NCI-H1694 (cell line): ENCODE measurements at regions not wholly inside any gene's neighbourhood (a gene's known extent, or its start where the extent isn't known, plus 50 kb on each side); places are given as distances from the start of the nearest gene placed in this dataset.
A peak's percentile ranks its signal among the peaks of the same experiment; 100 is the strongest.

ENCODE experiments used
- DNase-seq: peaks from one replicate; lab custom pipeline; 2025; lab: John Stamatoyannopoulos, UW

DNA sequence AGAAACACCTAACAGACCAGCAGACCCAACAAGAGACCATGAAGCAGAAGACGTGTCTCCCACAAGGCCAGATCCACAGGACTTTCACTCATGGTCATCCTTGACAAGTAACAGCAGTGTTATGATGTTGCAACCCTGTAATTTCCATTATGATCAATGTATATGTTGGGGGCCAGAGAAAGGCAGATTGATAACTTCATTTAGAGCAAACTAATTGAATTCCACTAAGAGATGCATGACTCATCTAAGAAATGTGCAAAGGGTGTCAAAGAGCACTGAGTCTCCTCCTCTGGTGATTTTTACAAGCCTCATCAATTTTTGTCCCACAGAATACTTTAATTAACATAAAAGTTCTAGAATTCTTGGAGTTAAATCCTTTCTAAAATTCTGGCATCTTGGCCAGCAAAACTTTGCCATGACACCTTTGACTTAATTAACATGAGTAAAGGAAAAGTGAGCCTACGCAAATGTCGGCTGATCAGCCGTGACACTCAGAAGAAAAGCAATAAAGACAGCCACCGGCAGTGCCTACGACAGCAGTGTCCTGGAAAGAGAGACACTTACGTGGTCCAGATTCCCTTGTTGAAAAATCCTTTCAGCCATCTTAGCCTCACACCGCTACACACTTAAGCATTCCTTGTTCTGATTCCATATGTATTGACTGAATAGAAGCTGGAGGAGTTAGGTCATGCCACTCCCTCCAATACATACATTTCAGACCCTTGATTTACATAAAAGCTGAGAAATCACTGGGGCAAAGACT, 370.2 kb upstream of the CCDC196 start:
- DNase-seq, result no peak

DNA sequence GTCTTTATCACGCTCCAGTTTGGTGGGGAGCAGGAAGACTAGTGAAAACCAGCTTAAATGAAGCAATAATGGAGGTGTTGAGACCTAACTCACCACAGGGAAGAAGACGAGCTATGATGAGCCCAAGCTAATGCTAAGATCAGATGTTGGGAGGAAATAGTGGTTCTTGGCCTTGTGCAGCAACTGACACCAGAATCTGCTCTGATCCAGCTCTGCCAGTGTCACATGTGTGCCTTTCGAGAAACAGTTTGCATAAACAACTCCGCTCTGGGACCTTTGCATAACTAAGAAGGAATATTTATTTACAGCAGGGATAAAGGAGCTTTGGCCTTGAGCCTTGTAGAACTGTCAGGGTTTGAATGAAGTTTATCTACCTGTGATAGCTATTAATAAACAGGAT, 369.4 kb upstream of the CCDC196 start:
- no peak for DNase-seq

DNA sequence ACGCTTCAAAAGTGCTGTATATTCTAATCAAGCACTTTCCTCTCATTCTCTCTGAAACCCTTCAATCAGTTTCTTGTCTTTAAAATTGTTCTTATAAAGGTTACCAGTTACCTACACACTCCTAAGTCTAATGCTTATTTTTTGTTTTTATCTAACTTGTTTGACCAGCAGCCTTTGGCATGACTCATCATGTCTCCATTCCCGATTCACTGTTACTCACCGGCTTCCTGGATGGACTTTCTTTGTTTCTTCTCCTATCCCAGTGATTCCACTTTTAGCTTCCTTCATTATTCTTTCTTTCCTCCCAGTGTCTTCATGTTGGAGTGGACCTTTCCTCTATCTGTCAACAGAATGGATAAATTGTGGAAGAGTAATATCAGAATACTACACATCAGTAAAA, 368.6 kb upstream of the CCDC196 start:
- DNase-seq, result no peak

DNA sequence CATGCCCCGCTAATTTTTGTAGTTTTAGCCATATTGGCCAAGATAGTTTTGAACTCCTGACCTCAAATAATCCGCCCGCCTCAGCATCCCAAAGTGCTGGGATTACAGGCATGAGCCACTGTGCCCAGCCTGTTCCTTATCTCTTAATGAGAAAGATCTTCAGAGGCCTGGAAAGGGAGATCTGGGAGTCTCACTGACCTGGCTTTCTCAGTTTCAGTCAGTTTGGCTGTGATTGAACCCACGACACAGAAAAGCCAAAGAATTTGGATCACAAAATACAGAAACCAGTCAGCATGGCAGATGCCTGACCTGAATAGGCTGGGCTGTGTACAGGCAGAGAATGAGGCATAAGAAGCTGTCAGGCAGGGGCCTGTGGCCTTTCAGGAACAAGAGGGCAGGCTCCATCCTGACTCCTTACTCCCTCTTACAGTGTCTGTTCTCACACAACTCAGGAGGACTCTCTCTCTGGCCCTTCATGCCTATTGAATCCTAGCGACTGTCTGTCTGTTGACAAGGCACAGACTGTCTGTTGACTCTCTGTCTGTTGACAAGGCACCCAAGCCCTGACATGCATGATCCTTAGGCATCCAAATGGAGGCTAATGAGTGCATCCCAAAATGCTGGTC, 366.5 kb upstream of the CCDC196 start:
- no peak for DNase-seq

DNA sequence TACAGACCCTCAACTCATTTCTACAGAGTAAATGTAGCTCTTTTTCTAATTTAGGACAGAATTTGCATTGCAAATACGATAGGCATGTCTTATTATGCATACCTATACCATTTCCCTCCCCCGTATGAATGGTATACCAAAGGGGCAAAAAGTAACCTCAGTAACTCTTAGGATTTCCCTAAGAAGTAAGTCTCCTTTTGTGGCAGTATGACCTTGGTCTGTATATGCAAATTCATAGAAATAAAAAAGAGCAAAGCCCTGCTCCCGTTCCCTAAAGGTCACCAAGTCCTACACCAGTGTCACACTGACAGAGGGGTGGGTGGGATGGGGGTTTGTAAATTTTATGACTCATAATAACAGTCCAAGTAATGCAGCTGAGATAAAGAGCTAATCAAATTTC, 365.8 kb upstream of the CCDC196 start:
- DNase-seq, result no peak

DNA sequence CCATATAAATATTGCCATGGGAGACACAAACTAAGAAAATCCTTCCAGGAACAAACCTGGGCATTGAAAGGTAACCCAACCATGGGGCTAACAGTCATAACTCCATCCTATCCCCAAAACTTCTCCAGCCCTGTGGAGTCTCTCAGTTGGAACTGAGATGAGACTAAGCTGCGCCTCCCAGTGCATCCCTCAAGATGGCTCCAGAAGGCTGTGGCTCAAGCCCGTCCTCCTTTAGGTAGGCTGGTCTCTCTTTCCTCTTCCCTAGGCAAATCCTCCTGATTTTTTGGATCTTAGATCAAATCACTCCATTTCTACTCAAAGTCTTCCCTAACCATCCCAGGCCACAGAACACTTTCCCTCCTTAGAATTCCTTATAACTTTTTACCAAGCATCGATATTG, 364.3 kb upstream of the CCDC196 start:
- DNase-seq, result no peak

DNA sequence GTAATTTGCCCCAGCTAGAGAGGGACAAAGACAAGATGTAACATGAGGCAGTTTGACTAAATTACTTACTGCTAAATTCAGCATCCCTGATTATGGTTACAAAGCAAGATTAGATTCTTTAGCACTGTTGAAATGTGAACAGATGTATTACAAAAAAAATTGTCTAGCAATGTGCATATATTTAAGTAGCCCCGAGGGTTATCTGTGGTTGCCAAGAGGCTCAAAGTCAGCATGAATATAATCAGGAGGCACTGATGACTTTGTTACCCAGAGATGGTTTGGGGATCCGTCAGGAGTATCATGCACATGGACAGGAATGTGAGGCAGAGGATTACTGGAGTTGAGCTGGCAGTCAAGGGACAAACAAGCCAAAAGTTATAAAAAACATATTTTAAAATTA, 356.9 kb upstream of the CCDC196 start:
- no peak for DNase-seq

DNA sequence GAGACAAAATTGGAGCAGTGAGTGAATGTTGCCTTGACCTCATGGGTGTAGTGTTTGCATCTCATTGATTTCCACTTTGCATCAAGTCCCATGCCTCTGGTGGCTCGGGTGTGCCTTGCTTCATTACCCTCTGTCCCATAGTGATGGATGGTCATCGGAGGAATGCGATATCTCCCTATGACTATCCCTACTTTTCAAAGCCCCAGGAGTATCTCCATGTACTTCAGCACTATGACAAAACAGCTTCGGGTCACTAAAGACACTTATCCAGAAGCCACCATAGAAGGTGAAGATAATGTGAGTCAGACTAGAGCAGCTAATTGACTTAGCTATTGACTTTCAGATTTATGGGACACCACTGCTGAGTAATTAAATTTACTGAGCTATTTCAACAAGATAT, 355.1 kb upstream of the CCDC196 start:
- DNase-seq, result no peak

DNA sequence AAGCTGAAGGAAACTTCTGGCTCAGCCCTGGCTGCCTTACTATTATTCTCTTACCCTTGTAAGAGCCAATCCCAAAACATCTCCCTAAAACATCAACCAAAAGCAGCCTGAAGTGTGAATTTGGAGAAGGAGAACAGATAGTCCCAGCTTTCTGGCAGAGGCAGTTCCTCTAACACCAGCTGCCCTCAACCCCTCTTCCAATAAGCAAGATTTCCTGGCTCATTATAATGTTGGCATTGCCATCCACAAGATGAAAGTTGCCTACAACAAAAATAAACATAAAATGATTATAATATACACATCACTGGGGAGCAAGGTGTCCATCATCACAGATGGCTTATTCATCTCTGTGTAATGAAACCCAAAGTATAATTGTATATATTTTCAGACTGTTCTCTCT, 352.5 kb upstream of the CCDC196 start:
- peak; percentile 13 for DNase-seq

DNA sequence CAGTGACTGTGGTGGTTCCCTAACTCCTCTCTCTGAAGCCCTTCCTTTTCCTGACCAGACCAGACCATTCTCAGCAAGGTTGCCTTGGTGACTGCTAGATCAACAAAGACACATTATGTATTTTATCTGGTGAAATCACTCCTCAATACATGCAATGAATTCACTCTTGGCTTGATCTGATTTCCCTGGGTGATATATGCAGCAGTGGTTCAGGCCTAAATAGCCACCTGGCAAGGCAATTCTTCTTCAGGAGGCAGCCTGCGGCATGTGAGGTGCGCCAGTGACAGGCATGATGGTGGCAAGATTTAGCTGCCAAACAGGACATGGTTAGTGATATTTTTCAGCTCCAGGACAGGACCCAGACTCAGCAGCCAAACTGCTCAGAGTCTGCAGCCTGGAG, 350.3 kb upstream of the CCDC196 start:
- no peak for DNase-seq

DNA sequence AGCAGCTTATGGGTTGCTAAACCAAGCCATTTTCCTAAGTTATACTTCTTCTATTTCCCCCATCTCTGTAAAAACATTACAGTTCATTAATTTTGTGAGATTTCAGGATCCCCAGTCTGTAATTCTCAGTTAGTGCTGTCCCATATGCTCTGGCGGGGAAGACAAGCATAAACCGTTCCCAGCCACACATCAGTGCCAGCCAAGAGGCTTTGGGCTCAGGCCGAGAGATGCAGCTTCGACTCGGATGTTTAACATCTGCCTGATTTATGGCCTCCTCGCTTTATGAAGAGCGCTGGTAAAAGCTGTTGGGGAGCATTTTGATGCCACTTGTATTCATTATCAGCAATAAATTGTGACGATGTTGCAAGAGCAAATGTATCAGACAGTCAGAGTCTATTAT, 349.1 kb upstream of the CCDC196 start:
- DNase-seq, result peak; percentile 95

DNA sequence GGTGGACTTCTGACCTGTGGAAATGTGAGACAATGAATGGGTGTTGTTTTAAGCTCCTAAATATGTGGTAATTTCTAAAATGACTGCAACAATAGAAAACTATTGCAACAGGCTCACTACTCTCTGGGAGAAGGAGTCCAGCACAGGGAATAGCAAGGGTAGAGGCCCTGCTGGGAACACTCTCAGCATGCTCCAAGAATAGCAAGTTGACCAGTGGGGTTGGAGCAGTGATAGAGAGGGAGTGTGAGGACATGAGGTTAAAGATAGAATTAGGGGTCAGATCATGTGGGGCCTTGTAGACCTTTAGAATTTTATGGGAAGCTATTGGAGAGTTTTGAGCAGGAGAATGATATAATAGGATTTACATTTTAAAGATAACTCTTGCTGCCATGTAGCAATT, 346.7 kb upstream of the CCDC196 start:
- no peak for DNase-seq

DNA sequence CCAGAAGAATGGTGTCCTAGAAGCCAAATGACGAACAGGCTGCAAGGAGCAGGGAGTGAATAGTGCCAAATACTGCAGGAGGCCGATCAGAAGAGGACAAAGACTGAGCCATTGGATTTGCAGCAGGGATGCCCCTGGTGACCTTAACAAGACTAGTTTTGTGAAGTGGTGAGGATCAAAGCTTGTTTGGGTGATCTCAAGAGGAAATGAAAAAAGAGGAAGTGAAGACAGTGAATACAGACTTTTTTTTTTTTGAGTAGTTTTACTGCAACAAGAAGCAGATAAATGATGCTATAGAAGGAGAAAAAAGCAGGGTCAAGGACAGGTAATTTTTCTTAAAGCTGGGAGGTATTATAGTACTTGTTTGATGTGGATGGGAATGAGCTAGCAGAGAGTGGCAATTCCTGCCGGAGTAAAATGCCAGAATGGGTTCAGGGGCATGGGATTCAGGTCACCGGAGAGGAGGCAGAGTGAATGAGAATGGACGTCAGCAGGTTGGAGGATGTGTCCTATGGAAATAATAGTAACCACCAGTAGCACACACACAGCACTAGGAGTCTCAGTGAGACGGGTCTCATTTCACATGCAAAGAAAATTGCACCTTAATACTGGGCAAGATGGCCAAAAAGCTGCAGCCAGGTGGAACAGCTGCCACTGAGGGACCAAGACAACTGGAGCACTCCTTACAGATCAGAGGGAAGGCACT, 345.8 kb upstream of the CCDC196 start:
- DNase-seq, result no peak

DNA sequence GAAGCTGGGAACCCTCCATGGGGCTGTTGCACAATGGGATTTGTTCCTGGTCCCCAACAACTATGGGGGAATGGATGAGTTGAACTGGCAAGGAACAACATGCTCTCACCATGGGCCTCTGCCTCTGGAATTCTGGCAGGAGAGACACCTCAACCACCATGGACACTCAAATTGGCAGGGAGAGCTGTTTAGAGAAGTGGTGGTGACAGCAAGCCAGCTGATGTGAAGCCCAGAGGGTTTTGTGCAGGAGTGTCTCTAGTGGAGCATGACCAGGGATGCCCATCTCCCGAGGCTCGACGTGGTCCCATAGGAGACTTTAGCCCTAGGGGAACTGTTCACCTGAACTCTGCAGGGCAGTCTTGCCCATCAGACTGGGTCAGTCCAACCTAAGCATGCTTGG, 345.2 kb upstream of the CCDC196 start:
- DNase-seq, result no peak

DNA sequence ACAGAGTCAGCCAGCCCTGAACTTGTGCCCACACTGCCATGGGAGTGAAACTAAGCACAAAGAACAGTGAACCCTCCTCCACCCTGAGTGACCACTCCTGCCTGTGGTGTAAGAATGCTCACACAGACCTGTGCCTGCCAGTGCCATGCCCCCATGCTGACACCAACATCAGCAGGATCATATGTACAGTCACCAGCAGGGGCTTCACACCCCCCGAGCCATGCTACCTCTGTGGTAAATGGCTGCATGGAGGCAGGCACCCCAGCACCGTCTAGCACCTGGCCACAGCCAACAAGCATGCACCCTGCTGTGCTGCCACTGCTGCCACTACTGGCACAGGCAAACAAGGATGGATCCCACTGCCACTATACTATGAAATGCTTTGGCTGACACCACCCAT, 344.4 kb upstream of the CCDC196 start:
- DNase-seq, result no peak

DNA sequence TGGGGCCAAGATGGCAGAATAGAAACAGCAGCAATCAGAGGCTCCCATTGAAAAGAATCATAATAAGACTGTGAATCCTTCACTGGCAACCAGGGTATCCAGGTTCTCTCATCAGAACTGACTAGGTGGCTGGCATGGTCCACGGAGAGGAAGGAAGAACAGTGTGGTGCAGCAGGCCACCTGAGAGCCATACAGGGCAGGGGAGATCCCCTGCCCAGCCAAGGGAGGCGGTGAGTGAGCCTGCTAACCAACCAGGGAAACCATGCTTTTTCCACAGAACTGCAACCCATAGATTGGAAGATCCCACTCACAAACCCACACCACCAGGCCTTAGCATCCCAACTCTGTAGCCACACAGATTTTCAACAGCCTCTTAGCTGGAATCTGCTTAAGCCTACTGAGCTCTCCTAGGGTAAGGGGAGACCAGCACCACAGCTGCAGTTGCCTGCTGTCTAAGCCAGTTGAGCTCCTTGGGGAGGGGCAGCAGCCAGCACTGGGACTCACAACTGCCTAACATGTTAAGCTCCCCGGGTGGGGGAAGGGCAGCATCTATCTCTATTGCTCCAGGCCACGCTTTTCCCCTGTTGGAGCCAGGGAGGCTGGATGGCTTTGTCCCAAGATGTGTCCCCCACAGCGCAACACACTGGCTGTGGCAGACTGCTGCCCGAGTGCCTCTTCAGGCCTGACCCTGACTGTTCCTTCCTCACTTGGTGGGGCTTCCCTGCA, 342.6 kb upstream of the CCDC196 start:
- no peak for DNase-seq

DNA sequence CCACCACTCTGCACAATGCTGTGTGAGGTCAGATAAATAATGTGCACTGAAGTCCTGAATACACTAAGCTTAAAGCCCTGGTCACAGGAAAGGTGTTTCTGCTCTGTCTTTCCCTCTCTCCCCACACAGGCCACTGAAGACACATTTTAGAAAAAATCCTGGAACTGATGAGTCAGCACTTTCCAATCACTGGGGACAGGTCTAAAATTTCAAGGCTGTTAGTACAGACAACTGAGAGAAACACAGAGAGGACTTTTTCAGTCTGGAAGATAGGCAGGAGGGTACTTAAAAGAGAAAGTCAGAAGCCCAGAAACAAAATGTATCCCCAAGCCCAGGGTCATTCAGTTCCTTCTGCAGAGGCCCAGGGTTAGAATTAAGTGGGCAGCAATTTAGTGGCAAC, 333.9 kb upstream of the CCDC196 start:
- no peak for DNase-seq

DNA sequence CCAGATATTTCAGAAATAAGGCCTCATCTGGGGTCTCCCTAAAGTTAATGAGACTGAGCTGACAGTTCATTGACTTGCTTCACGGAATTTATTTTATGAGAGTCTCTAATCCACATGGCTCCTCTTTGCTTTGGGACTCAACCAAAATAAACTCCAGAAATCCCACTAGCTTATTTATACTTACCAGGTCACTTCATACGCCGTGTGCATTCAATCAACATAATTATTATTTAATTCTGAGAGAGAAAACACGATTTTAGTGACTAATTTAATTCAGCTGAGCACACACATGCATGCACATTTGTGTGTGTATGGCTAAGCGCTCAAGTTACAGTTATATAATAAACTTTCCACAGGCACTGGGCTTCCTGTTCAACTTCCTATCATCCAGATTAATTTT, 333.4 kb upstream of the CCDC196 start:
- no peak for DNase-seq

DNA sequence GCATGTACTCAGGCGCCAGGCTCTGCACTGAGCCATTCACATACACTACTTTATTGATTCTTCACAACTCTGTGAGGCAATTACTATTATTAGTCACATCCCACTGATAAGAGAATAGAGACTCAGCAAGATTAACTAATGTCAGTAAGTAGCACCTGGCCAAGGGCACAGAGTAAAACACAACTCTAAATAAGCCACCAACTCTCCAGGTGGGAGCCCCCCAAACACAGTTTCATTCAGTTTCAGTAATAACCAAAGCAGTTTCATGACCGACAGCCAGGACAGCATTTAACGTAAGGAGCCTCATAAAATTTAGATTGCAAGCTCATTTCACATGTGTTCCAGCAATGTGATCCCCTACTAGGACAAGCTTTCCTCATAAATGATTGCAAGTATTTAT, 323.1 kb upstream of the CCDC196 start:
- no peak for DNase-seq

DNA sequence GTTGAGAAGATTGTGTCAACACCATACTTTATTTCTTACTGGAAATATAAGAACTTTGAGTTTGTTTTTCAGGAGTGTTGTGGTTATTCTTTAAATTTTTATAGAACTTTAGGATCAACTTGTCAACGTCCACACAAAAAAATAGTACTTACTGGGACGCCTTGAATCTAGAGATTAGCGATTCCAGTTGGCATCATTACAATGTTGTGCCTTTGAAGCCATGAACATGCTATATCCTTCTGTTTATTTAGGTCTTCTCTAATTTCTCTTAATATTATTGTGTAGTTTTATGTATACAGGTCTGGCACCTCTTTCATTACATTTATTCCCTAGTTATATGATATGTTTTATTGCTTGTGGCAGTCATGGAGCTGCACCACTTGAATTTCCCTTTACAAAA, 320.8 kb upstream of the CCDC196 start:
- no peak for DNase-seq

DNA sequence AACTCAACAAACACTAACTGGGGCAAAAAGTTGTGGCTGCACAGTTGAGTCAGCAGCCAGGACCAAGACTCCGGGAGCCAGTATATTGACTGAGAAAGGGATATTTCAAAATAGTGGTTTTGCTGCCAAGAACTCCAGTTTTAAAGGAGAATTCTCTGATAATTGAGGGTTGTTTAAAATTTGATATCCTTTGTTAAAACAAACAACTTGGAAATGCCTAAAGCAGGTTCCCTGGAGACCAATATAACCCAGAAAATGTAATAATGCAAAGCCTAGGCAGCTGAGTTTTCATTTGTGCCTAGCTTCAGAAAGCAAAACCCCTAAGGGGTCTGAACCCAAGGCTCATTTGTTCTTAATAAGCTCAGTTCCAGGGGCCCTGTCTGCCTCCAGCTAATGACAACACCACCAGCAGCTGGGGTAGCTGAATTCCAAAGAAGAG, 311.7 kb upstream of the CCDC196 start:
- no peak for DNase-seq

DNA sequence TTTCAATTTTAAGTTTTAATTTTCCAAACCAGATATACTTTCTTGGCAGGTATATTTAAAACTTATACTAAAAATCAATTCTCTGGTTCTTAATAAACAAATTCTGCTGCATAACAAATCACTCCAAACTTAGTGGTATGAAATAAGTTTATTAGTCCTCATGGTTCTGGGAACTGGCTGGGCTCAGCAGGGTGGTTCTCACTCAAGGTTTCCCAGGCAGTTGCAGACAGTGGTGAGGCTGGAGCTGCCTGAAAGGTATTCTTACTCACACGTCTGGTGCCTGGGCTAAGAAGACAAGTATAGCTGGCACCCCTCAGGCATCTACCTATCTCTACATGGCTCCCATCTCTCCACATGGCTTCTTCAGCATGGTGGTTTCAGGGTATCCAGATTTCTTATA, 308.2 kb upstream of the CCDC196 start:
- DNase-seq, result no peak

DNA sequence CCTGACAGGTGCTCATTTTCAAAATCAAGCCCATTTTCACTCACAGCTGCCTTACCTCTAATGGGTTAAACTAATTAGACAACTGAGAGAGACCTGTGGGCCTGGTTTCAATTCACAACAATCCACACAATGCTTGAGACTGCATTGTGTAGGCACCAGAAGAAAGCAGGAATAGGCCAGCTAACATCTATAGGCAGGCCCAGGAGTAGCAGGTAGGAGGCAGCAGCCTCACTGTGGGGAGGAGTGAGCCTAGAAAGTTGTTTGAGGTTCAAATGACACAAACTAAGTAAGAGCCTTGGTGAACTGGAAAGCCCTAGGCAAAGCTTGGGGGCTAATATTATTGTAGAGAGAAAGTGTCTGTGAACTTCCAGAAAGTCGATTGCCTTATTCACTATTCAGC, 289.5 kb upstream of the CCDC196 start:
- no peak for DNase-seq
